IPS-18c (cell line): ENCODE measurements at regions not wholly inside any gene's neighbourhood (a gene's known extent, or its start where the extent isn't known, plus 50 kb on each side); places are given as distances from the start of the nearest gene placed in this dataset.

ENCODE experiments used
- H3K4me3 ChIP-seq: 2 replicates; pipeline ENCODE4 v1.7.0; 2013; ENCODE audit warnings: low read depth, mild to moderate bottlenecking, low read length, moderate library complexity; ENCODE audit not compliant: insufficient read depth
- H3K9me3 ChIP-seq: one replicate; pipeline ENCODE4 v1.6.1; 2013; ENCODE audit warnings: mild to moderate bottlenecking, low read length, moderate library complexity; ENCODE audit not compliant: control insufficient read depth, insufficient read depth

- Histone ChIP-seq H3K4me3 (no peak overlapping the region), H3K9me3 (no peaks in the 10 kb centered on the region)
Measured at GRCh38 chr7:130913639-130914553, 179.9 kb upstream of the KLF14 start.

GRCh38 chr7:130914554-130915294 lies 180.7 kb upstream of the KLF14 start:
- H3K9me3 ChIP-seq = no peaks in the 10 kb centered on the region

GRCh38 chr7:130917669-130918128 lies 183.7 kb upstream of the KLF14 start:
- Histone ChIP-seq H3K4me3 (no peak overlapping the region), H3K9me3 (no peaks in the 10 kb centered on the region)

More at GRCh38 chr7:130914554-130915294, 180.7 kb upstream of the KLF14 start:
- no peak overlapping the region for H3K4me3 ChIP-seq

- H3K9me3 ChIP-seq = no peaks in the 10 kb centered on the region
- no peak overlapping the region for H3K4me3 ChIP-seq
Measured at GRCh38 chr7:130918129-130919052, 184.4 kb upstream of the KLF14 start.

- Histone ChIP-seq H3K4me3 (no peak overlapping the region), H3K9me3 (no peaks in the 10 kb centered on the region)
Measured at GRCh38 chr7:130919316-130920103, 185.5 kb upstream of the KLF14 start.

- H3K9me3 ChIP-seq = no peaks in the 10 kb centered on the region
- H3K4me3 ChIP-seq = no peak overlapping the region
Measured at GRCh38 chr7:130920122-130920521, 186.1 kb upstream of the KLF14 start.

- H3K9me3 ChIP-seq = no peaks in the 10 kb centered on the region
- H3K4me3 ChIP-seq = no peak overlapping the region
Measured at GRCh38 chr7:130921391-130922180, 187.6 kb upstream of the KLF14 start.

- H3K4me3 ChIP-seq = no peak overlapping the region
- no peaks in the 10 kb centered on the region for H3K9me3 ChIP-seq
Measured at GRCh38 chr7:130922206-130923112, 188.5 kb upstream of the KLF14 start.

- Histone ChIP-seq H3K9me3 (no peaks in the 10 kb centered on the region), H3K4me3 (no peak overlapping the region)
Measured at GRCh38 chr7:130923365-130923764, 189.4 kb upstream of the KLF14 start.

- H3K4me3 ChIP-seq = no peak overlapping the region
- H3K9me3 ChIP-seq = no peaks in the 10 kb centered on the region
Measured at GRCh38 chr7:130923930-130924329, 189.9 kb upstream of the KLF14 start.

- no peaks in the 10 kb centered on the region for H3K9me3 ChIP-seq
- no peak overlapping the region for H3K4me3 ChIP-seq
Measured at GRCh38 chr7:130925136-130925794, 191.3 kb upstream of the KLF14 start.

- no peaks in the 10 kb centered on the region for H3K9me3 ChIP-seq
- H3K4me3 ChIP-seq = no peak overlapping the region
Measured at GRCh38 chr7:130926001-130926691, 192.1 kb upstream of the KLF14 start.

- H3K9me3 ChIP-seq = no peaks in the 10 kb centered on the region
- no peak overlapping the region for H3K4me3 ChIP-seq
Measured at GRCh38 chr7:130927062-130927461, 193.1 kb upstream of the KLF14 start.

- H3K4me3 ChIP-seq = no peak overlapping the region
- no peaks in the 10 kb centered on the region for H3K9me3 ChIP-seq
Measured at GRCh38 chr7:130927564-130927963, 193.6 kb upstream of the KLF14 start.
